ENCODE measurements at regions not wholly inside any gene's neighbourhood (a gene's known extent, or its start where the extent isn't known, plus 50 kb on each side); places are given as distances from the start of the nearest gene placed in this dataset.
"Not testable (repeated sequence)": the region's sequence is repeated elsewhere in the genome, so short reads cannot be mapped to it uniquely, and the experiment has no call there.

- no peak for TF ChIP-seq PPARA (CRISPR knock-in tag; IDR thresholded peaks at IDR 0.05; ENCODE audit: borderline replicate concordance)
- no peak for TF ChIP-seq BACH2 (CRISPR knock-in tag; IDR thresholded peaks at IDR 0.05; ENCODE audit: borderline replicate concordance)
- no peak for TF ChIP-seq ZFP30 (CRISPR knock-in tag; IDR thresholded peaks at IDR 0.05)
- no peak for TF ChIP-seq ZNF565 (CRISPR knock-in tag; conservative IDR thresholded peaks at IDR 0.05; ENCODE audit: low read depth)
- no peak for TF ChIP-seq ZNF8 (CRISPR knock-in tag; IDR thresholded peaks at IDR 0.05)
- TF ChIP-seq TCF4 (CRISPR knock-in tag; IDR thresholded peaks at IDR 0.05; ENCODE audit: borderline replicate concordance), result no peak
- no peak for TF ChIP-seq CSRNP3 (CRISPR knock-in tag; IDR thresholded peaks at IDR 0.05)
- TF ChIP-seq TSHZ2 (CRISPR knock-in tag; IDR thresholded peaks at IDR 0.05), result no peak
- TF ChIP-seq TOX (CRISPR knock-in tag; IDR thresholded peaks at IDR 0.05; ENCODE audit: borderline replicate concordance), result no peak
- no peak for TF ChIP-seq POU6F1 (CRISPR knock-in tag; IDR thresholded peaks at IDR 0.05; ENCODE audit: borderline replicate concordance, low read depth)
Measured at GRCh38 chr5:36535859-36536615, 70.4 kb upstream of the SLC1A3 start.

GRCh38 chr5:36536616-36537005, 69.8 kb upstream of the SLC1A3 start:
- ATAC-seq, result no peak
- no peak for TF ChIP-seq PPARA (CRISPR knock-in tag; IDR thresholded peaks at IDR 0.05; ENCODE audit: borderline replicate concordance)
- TF ChIP-seq ZNF8 (CRISPR knock-in tag; IDR thresholded peaks at IDR 0.05), result no peak
- TF ChIP-seq GLIS3 (CRISPR knock-in tag; IDR thresholded peaks at IDR 0.05), result no peak
- no peak for TF ChIP-seq CSDC2 (CRISPR knock-in tag; IDR thresholded peaks at IDR 0.05)
- TF ChIP-seq TOX (CRISPR knock-in tag; IDR thresholded peaks at IDR 0.05; ENCODE audit: borderline replicate concordance), result no peak
- TF ChIP-seq ZFP30 (CRISPR knock-in tag; IDR thresholded peaks at IDR 0.05), result no peak
- TF ChIP-seq RARB (CRISPR knock-in tag; IDR thresholded peaks at IDR 0.05), result no peak
- TF ChIP-seq TSHZ2 (CRISPR knock-in tag; IDR thresholded peaks at IDR 0.05), result no peak
- no peak for TF ChIP-seq SNAI2 (CRISPR knock-in tag; IDR thresholded peaks at IDR 0.05)
- no peak for TF ChIP-seq ARNTL (CRISPR knock-in tag; IDR thresholded peaks at IDR 0.05; ENCODE audit: borderline replicate concordance, low read depth)
- no peak for TF ChIP-seq ZFP3 (CRISPR knock-in tag; IDR thresholded peaks at IDR 0.05)

More at GRCh38 chr5:36535859-36536615, 70.4 kb upstream of the SLC1A3 start:
- ATAC-seq, result no peak

- no peak for TF ChIP-seq ZNF8 (CRISPR knock-in tag; IDR thresholded peaks at IDR 0.05)
- no peak for ATAC-seq
Measured at GRCh38 chr5:36537724-36538123, 68.7 kb upstream of the SLC1A3 start.

GRCh38 chr5:36552651-36553393, 53.6 kb upstream of the SLC1A3 start:
- no peak for TF ChIP-seq ARNTL (CRISPR knock-in tag; IDR thresholded peaks at IDR 0.05; ENCODE audit: borderline replicate concordance, low read depth)
- no peak for TF ChIP-seq TCF4 (CRISPR knock-in tag; IDR thresholded peaks at IDR 0.05; ENCODE audit: borderline replicate concordance)
- TF ChIP-seq ZNF565 (CRISPR knock-in tag; conservative IDR thresholded peaks at IDR 0.05; ENCODE audit: low read depth), result no peak
- no peak for TF ChIP-seq ZNF8 (CRISPR knock-in tag; IDR thresholded peaks at IDR 0.05)
- no peak for TF ChIP-seq GLIS3 (CRISPR knock-in tag; IDR thresholded peaks at IDR 0.05)
- TF ChIP-seq TSHZ2 (CRISPR knock-in tag; IDR thresholded peaks at IDR 0.05), result no peak
- TF ChIP-seq POU6F1 (CRISPR knock-in tag; IDR thresholded peaks at IDR 0.05; ENCODE audit: borderline replicate concordance, low read depth), result no peak
- ATAC-seq, result no peak

- ATAC-seq, result not testable (repeated sequence)
Measured at GRCh38 chr5:36555035-36555434, 51.4 kb upstream of the SLC1A3 start.
